GM18870 (cell line): ENCODE measurements at regions not wholly inside any gene's neighbourhood (a gene's known extent, or its start where the extent isn't known, plus 50 kb on each side); places are given as distances from the start of the nearest gene placed in this dataset.

Source experiments
- ATAC-seq: cut with Tn5 transposase; IDR thresholded peaks from one replicate; pipeline ENCODE4 v1.9.1; 2021; ENCODE audit warnings: moderate library complexity; ENCODE audit not compliant: unreplicated experiment

- no peak for ATAC-seq
These were observed 925.4 kb downstream of the BRD1 start for GRCh38 chr22:48902001-48902869.

- no peak for ATAC-seq
These were observed 926.3 kb downstream of the BRD1 start for GRCh38 chr22:48901324-48901723.

DNA sequence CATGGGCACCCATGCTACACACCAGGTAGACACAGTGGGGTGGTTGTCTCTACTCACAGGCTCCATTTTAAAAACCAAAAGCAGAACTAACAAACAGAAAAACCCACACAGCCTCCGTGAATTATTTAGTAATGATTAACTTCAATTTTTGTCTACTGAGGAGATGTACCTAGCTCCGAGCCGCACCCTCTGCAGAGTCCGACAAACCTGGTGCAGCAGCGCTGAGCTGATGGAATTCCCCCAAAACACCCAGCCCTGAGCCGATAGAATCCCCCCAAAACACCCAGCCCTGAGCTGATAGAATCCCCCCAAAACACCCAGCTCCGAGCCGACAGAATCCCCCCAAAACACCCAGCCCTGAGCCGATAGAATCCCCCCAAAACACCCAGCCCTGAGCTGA is 927.0 kb downstream of the BRD1 start:
- no peak for ATAC-seq

- no peak for ATAC-seq
These were observed 927.4 kb downstream of the BRD1 start for GRCh38 chr22:48900327-48900597.

DNA sequence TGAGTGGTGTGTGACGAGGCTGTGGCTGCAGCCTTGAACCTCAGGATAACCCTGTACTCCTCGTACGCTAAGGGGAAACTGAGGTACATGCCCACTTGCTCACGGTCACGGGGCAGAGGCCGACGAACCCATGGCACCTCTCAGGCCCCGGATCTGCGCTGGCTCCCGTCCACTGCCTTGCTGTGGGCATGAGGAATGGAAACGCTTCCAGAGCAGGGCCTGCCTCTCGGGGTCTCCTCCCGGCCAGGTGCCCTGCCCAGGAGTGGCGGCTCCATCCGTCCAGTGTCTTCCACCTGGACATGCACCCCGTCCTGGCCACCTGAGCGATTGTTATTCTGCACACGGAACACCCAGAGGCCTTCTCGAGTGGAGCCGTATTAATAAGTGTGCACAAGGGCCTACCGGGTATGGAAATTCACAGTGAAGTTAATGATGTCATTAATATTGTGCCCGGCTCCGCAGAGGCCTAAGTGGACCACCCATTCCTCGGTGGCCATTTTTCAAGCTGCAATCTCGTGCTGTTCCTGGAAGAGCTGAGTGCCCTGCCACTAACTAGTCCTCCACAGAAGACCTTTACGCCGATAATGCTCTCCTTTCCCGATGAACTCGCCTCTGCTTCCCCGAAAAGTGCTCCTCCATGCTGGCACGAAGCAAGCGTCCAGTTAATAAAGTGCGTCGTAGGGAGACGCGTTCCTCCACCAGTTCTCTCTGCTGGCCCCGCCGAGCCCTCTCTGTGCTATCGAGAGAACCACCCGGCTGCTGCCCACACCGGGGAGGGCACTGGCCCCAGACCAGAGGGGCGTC is 927.9 kb downstream of the BRD1 start:
- no peak for ATAC-seq

DNA sequence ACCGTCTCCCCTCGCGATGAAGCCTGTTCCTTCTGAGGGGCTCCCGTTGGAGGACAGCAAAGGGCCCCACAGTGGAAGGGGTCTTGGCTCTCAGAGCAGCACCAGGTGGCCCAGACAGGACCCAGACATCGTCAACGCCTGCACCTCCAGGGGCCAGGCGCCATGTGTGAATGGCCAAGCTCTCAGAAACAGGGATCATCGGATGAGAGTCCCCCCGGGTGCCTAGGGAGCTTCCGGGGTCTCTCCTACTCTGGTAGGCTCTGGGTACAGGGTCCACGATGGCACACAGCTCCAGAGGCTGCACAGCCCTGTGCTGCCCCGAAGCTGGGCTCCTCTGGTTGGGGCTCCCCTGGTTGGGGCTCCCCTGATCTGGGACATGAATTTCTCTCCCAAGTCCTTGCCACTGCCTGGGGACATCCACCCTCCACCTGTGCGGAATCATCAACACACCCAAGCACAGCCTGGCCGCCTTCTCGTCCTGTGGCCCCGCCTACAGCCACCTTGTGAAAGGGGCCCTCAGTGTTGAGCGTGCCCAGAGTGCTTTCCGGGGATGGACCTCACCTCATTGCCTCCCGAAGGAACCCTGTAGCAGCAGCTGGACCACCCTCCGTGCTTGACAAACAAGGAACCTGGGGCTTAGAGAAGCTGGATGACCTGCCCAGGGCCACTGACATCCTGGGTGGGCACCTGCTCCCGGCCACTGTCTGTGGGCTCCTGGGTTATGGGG is 929.0 kb downstream of the BRD1 start:
- no peak for ATAC-seq

DNA sequence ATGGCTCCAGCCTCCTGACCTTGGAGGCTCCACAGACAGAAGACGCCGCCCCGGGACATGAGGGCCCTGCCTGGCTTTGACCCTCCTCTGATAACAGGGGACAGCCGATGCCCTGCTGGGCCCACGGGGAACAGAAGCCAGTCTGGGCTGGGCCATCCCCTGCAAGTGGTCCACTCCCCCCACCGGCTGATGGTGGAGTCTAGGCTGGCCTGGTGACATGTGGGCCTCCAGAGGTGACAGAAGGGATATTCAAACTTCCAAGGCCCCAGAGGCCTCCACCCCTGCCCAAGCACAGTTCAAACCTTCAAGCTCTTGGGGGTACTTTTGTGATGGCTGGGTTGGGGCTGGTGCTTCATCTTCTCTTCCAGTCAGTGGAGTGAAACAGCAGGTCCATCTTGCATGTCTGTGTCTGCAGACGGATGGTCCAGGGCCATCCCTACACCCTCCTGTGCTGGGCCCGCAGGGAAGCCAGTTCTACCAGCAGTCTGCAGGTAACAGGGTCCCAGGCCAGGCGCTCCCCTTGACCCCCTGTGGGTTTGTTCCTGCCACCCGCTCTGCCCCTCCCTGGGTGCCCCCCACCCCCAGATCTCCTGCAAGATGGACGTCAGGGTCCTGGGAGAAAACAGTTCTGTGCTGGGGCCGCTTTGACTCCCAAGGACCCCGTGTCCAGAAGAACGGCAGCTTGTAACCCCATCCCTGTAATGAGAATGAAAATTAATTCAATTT is 929.9 kb downstream of the BRD1 start:
- ATAC-seq: no peak

DNA sequence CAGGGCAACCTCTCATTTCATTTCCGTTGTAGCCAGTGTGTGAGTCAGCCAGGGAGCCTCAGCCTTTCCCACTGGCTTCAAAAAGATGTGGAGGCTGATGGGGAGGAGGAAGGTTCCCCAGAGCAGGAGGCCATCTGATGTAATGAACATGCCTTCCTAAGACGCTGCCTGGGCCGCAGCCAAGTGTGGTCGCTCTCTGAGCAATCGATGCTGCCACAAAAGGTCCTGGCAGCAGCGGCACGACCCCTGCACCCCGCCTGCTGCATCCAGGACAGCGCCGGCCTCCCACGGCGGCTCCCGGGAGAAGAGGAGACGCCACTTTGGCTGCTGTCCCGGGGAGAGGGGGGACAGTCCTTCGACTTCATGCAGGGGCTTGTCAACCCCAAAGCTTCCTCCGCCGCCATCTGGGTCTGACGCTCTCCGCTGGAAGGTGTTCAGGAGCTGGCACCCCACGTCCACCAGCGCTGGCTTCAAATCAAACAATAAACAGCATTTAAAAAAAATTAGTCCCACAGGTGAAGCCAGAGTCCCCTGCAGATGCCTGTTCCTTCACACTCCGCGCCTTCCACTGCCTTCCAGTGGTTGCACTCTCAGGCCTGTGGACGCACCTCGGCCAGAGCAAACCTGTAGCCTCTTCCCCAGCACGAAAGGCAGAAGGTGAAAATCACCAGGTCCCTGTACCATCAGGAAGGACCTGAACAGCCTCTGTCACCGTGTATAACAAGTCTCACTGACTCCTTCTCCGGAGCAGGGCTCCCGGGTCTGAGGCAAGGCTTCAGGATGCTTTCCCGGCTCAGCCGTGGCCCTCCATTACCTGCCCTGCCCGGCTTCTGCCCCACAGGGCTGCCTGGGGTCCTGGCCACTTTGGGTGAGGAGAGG is 930.7 kb downstream of the BRD1 start:
- no peak for ATAC-seq

- no peak for ATAC-seq
These were observed 931.6 kb downstream of the BRD1 start for GRCh38 chr22:48895831-48896765.

DNA sequence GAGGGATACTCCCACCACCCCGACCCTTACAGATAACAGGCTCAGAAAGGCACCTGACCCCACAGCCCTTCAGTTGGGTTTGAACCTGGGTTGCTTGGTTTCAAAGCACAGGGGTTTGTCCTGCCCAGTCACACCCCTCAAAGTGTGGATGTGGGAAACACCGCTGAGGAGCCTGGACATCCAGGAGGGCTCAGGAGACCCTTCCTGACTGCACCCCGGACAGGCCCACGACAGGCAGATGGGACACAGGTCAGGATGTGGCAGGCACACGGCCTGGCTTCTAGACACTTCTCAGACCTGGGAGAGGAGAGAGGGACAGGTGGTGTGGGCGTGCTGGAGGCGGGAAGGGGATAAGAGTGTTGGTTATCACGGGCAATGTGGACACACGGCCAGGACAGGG is 932.3 kb downstream of the BRD1 start:
- no peak for ATAC-seq

GRCh38 chr22:48894804-48895250 is 932.8 kb downstream of the BRD1 start:
- no peak for ATAC-seq

GRCh38 chr22:48894064-48894671 is 933.5 kb downstream of the BRD1 start:
- no peak for ATAC-seq

DNA sequence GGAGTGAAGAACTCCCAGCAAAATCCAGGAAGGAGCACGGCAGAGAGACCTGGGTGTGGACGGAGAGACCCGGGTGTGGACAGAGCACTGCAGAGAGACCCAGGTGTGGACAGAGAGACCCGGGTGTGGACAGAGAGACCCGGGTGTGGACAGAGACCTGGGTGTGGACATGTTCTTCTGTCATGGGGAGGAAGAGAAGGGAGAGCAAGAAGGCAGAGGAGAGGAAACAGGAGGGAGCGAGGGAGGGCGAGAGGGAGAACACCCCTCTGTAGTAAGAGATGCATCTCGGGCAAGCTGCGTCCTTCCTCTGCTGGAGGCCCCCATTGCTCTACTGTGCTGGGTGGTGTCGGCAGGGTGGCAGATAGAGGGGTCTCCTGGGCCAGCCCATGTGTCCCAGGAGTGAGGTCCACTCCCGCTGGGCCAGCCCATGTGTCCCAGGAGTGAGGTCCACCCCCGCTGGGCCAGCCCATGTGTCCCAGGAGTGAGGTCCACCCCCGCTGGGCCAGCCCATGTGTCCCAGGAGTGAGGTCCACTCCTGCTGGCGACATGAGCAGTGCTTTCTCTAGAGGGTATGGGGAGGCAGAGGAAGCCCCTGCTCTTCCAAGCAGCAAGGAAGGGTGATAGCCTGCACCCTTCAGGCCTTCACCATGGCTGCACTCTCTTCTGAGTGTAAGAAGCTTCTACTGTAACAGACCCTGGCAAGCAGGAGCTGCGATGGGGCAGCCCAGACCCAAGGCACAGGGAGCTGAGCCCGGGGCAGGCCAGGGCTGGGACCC is 934.2 kb downstream of the BRD1 start:
- ATAC-seq: no peak

DNA sequence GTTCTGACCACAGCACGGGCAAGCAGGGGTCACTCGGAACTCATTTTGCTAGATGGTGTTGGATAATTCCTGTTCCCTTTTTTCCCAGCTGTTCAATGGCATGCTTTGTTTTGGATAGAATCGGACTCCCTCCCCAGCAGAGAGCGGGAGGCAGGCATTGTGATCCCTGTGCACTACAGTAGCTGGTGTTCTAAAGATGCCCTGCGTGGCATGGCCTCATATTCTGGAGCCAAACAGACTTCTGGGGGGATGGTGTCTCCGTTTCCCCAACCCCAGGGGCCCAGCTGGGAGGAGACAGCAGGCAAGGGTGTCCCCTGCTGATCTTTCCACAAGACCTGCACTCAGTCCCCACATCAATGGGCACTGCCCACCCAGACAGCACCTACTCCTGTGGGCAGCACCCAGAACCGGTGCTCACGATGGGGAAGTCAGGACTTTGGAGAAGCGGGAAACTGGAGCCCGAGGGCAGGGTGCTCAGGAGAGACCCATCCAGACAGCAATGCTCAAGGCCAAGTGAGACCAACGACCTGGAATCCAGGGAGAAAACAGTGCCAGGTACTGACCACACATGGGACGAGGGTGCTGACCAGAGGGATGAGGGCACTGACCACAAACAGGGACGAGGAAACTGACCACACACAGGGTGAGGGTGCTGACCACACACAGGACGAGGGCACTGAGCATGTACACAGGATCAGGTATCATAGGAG is 934.9 kb downstream of the BRD1 start:
- no peak for ATAC-seq

- ATAC-seq: no peak
These were observed 935.7 kb downstream of the BRD1 start for GRCh38 chr22:48891688-48892577.
